GM21381 (cell line): ENCODE measurements at regions not wholly inside any gene's neighbourhood (a gene's known extent, or its start where the extent isn't known, plus 50 kb on each side); places are given as distances from the start of the nearest gene placed in this dataset.
"Not testable (repeated sequence)": the region's sequence is repeated elsewhere in the genome, so short reads cannot be mapped to it uniquely, and the experiment has no call there.

Source experiments
- ATAC-seq: cut with Tn5 transposase; IDR thresholded peaks from one replicate; pipeline ENCODE4 v1.9.1; 2021; ENCODE audit warnings: mild to moderate bottlenecking, moderate library complexity; ENCODE audit not compliant: unreplicated experiment

- not testable (repeated sequence) for ATAC-seq
Observed at GRCh38 chr13:70208968-70209367, 100.7 kb upstream of the KLHL1 start.

- ATAC-seq: no peak
Observed at GRCh38 chr13:70206671-70207070, 98.4 kb upstream of the KLHL1 start.

- no peak for ATAC-seq
Observed at GRCh38 chr13:70203661-70204229, 95.5 kb upstream of the KLHL1 start.

DNA sequence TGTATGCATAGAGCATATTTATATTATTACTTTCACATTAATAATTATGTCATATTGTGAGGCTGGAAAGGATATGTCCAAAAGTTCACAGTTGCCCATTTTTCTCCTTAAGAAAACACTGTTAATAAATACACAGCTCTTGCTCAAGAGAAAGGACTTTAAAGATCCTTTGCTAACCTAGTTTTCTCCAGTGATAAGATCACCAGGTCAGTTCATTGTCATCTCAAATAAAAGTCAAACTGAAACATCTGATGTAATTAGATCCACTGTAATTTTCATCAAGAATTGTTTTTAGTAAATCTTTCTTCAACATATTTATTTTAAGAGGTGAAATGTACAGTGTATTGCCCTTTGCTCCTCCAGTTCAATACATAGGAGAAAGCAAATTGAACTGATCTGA, 82.8 kb upstream of the KLHL1 start:
- ATAC-seq: no peak

- no peak for ATAC-seq
Observed at GRCh38 chr13:70189981-70190380, 81.7 kb upstream of the KLHL1 start.

DNA sequence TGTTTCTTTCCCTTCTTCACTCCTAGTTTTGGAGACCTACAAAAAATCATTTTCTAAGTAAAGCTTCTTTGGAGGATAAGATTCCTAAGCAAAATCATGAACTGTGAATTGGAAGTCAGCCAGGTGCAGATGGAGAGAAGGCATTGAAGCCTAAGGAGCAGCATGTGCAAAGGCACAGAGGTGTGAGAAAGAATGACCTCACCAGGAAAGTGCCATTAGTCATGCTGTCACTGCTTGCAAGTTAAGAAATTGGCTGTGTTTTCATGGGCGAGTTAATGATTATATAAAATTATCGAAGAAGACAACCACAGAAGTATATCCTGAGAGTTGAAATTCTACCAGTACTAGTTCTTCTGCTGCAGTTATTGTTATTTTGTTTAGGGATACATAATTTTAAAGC, 80.3 kb upstream of the KLHL1 start:
- no peak for ATAC-seq

GRCh38 chr13:70183041-70183440, 74.8 kb upstream of the KLHL1 start:
- ATAC-seq: no peak
